ENCODE measurements at regions not wholly inside any gene's neighbourhood (a gene's known extent, or its start where the extent isn't known, plus 50 kb on each side); places are given as distances from the start of the nearest gene placed in this dataset.

DNA sequence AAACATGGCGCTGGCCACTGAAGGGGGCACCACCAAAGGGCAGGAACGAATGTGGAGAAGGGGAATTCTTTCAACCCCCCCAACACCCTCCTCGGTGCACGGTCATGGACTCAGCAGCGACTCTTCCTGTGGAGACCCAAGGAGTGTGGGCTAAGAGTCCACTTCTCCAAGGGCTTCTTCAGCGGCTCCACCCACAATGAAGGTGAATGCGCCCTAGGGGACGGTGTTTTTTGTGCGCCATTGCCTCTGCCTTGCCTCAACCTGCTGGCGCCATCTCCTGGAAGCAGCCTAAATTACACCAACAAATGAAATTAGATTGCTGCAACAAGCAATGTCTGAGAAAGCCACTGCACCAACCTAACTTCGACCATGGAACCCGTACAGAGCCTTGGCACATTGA, 169.2 kb upstream of the MAGEB18 start:
- H3K36me3 ChIP-seq = no peaks in the 10 kb centered on the region
- peak; percentile 68 for DNase-seq
- no peak overlapping the region for H3K27ac ChIP-seq
- peak; percentile 80 for TF ChIP-seq CTCF (IDR thresholded peaks at IDR 0.05; ENCODE audit: low read depth, low read length)
- H3K27me3 ChIP-seq (ENCODE audit: insufficient read depth, low read depth, severe bottlenecking) = no peaks in the 10 kb centered on the region
- H3K9me3 ChIP-seq (ENCODE audit: severe bottlenecking) = no peaks in the 10 kb centered on the region
- H3K4me3 ChIP-seq (ENCODE audit: low read depth, low read length) = no peak overlapping the region

- TF ChIP-seq CTCF (IDR thresholded peaks at IDR 0.05; ENCODE audit: low read depth, low read length) = no peak
- no peaks in the 10 kb centered on the region for H3K9me3 ChIP-seq (ENCODE audit: severe bottlenecking)
- H3K27me3 ChIP-seq (ENCODE audit: insufficient read depth, low read depth, severe bottlenecking) = no peaks in the 10 kb centered on the region
- no peaks in the 10 kb centered on the region for H3K36me3 ChIP-seq
- H3K4me3 ChIP-seq (ENCODE audit: low read depth, low read length) = no peak overlapping the region
- peak; percentile 90 for DNase-seq
- H3K27ac ChIP-seq = peak overlapping the region; percentile 25; the same call in 1 of the 2 replicates
Observed at GRCh38 chrX:25976683-25977310, 161.3 kb upstream of the MAGEB18 start.

GRCh38 chrX:25998687-25999086, 139.5 kb upstream of the MAGEB18 start:
- no peak overlapping the region for H3K27ac ChIP-seq
- no peak for DNase-seq
- no peaks in the 10 kb centered on the region for H3K9me3 ChIP-seq (ENCODE audit: severe bottlenecking)
- H3K4me3 ChIP-seq (ENCODE audit: low read depth, low read length) = no peak overlapping the region
- no peaks in the 10 kb centered on the region for H3K36me3 ChIP-seq
- H3K27me3 ChIP-seq (ENCODE audit: insufficient read depth, low read depth, severe bottlenecking) = no peaks in the 10 kb centered on the region
- no peak for TF ChIP-seq CTCF (IDR thresholded peaks at IDR 0.05; ENCODE audit: low read depth, low read length)

- no peaks in the 10 kb centered on the region for H3K27me3 ChIP-seq (ENCODE audit: insufficient read depth, low read depth, severe bottlenecking)
- no peak overlapping the region for H3K4me3 ChIP-seq (ENCODE audit: low read depth, low read length)
- no peaks in the 10 kb centered on the region for H3K36me3 ChIP-seq
- no peak for TF ChIP-seq CTCF (IDR thresholded peaks at IDR 0.05; ENCODE audit: low read depth, low read length)
- no peak overlapping the region for H3K27ac ChIP-seq
- DNase-seq = no peak
- no peaks in the 10 kb centered on the region for H3K9me3 ChIP-seq (ENCODE audit: severe bottlenecking)
Observed at GRCh38 chrX:26007462-26007861, 130.7 kb upstream of the MAGEB18 start.

DNA sequence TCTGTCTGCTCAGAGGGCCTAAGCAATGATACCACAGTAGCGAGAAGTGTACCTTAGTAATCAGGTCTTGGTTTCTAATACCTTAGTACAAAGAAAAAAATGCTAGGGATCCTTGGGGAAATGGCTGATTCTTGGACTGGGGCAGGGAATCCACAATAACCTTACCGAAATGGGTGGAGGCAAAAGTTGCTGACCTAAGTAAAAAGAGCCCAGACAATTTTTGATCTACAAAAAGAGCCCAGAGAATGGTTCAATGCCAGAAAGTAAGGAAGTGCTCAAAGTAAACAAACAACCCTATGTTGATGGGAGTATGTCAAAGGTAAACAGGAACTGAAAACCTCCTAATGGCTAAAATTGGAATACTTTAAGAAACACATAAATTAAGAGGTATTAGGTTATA, 130.1 kb upstream of the MAGEB18 start:
- Histone ChIP-seq H3K4me3 (ENCODE audit: low read depth, low read length) (no peak overlapping the region), H3K9me3 (ENCODE audit: severe bottlenecking) (no peaks in the 10 kb centered on the region), H3K36me3 (no peaks in the 10 kb centered on the region), H3K27ac (no peak overlapping the region), H3K27me3 (ENCODE audit: insufficient read depth, low read depth, severe bottlenecking) (no peaks in the 10 kb centered on the region)
- no peak for TF ChIP-seq CTCF (IDR thresholded peaks at IDR 0.05; ENCODE audit: low read depth, low read length)
- no peak for DNase-seq

- H3K9me3 ChIP-seq (ENCODE audit: severe bottlenecking) = no peaks in the 10 kb centered on the region
- TF ChIP-seq CTCF (IDR thresholded peaks at IDR 0.05; ENCODE audit: low read depth, low read length) = no peak
- DNase-seq = no peak
- H3K27me3 ChIP-seq (ENCODE audit: insufficient read depth, low read depth, severe bottlenecking) = no peaks in the 10 kb centered on the region
- H3K27ac ChIP-seq = no peak overlapping the region
- no peaks in the 10 kb centered on the region for H3K36me3 ChIP-seq
- no peak overlapping the region for H3K4me3 ChIP-seq (ENCODE audit: low read depth, low read length)
Observed at GRCh38 chrX:26008691-26009090, 129.5 kb upstream of the MAGEB18 start.
